ENCODE measurements at regions not wholly inside any gene's neighbourhood (a gene's known extent, or its start where the extent isn't known, plus 50 kb on each side); places are given as distances from the start of the nearest gene placed in this dataset.
A peak's percentile ranks its signal among the peaks of the same experiment; 100 is the strongest.
"Not testable (repeated sequence)": the region's sequence is repeated elsewhere in the genome, so short reads cannot be mapped to it uniquely, and the experiment has no call there.

DNA sequence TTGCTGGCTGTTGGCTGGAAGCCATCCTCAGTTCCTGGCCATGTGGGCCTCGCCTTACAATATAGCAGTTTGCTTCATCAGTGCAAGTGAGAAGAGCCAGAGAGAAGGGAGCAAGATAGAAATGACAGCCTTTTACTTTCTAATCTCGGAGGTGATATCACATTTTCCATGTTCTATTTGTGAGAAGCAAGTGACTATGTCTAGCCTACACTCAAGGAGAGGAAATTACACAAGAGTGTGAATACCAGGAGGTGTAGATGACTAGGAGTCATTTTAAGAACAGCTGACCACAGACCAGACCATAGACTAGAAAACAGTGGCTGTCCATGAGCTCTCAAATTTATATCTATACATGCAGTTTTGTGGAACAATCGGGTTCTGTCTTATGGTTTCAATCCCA lies 163.0 kb upstream of the NRXN3 start:
- dilution Hi-C loops (cut with MboI; ENCODE audit: extremely low pct_ligation_motif_present, low sequenced_read_pairs), result no loop called here
- Histone ChIP-seq H3K4me1 (ENCODE audit: control insufficient read depth, extremely low read depth, insufficient read depth, low read length) (peaks cover 18% of the 10 kb centered on the region), H3K36me3 (ENCODE audit: control insufficient read depth in 2 of 2, extremely low read depth in 1 of 2, insufficient read depth in 2 of 2, low read length in 2 of 2) (no peaks in the 10 kb centered on the region), H3K4me2 (ENCODE audit: control insufficient read depth, extremely low read depth, insufficient read depth, low read depth, low read length) (no peak overlapping the region), H3K9ac (ENCODE audit: control insufficient read depth, extremely low read depth, insufficient read depth, low read length) (no peak overlapping the region), H3K9me3 (ENCODE audit: control insufficient read depth, low read depth, low read length) (no peaks in the 10 kb centered on the region), H2AFZ (ENCODE audit: control insufficient read depth, low read length) (no peak overlapping the region), H3K79me2 (ENCODE audit: control insufficient read depth, insufficient read depth, low read length) (no peaks in the 10 kb centered on the region), H3K9me1 (ENCODE audit: control insufficient read depth, extremely low read depth, insufficient read depth, low read length) (peaks cover 3% of the 10 kb centered on the region), H3K27ac (ENCODE audit: control insufficient read depth, insufficient read depth, low read length) (no peak overlapping the region), H3K27me3 (ENCODE audit: control insufficient read depth, extremely low read depth, insufficient read depth, low read length) (no peaks in the 10 kb centered on the region), H3K4me3 (ENCODE audit: control insufficient read depth in 2 of 3, extremely low read depth in 1 of 3, insufficient read depth in 2 of 3, low read depth in 1 of 3, low read length in 3 of 3) (no peak overlapping the region), H4K20me1 (ENCODE audit: control insufficient read depth, extremely low read depth, insufficient read depth, low read length) (no peaks in the 10 kb centered on the region)
- no peak for DNase-seq (ENCODE audit: low read depth, low spot score)
- no peak for TF ChIP-seq EZH2 (IDR thresholded peaks at IDR 0.05; ENCODE audit: low read length)
- TF ChIP-seq, protein P1, sequence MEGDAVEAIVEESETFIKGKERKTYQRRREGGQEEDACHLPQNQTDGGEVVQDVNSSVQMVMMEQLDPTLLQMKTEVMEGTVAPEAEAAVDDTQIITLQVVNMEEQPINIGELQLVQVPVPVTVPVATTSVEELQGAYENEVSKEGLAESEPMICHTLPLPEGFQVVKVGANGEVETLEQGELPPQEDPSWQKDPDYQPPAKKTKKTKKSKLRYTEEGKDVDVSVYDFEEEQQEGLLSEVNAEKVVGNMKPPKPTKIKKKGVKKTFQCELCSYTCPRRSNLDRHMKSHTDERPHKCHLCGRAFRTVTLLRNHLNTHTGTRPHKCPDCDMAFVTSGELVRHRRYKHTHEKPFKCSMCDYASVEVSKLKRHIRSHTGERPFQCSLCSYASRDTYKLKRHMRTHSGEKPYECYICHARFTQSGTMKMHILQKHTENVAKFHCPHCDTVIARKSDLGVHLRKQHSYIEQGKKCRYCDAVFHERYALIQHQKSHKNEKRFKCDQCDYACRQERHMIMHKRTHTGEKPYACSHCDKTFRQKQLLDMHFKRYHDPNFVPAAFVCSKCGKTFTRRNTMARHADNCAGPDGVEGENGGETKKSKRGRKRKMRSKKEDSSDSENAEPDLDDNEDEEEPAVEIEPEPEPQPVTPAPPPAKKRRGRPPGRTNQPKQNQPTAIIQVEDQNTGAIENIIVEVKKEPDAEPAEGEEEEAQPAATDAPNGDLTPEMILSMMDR (optimal IDR thresholded peaks at IDR 0.05 in 1 of 3, IDR thresholded peaks at IDR 0.05 in 1 of 3, conservative IDR thresholded peaks at IDR 0.05 in 1 of 3; ENCODE audit: extremely low read depth in 1 of 3, insufficient read depth in 2 of 3, low read length in 3 of 3), result no peak
- FAIRE-seq, result no peak

DNA sequence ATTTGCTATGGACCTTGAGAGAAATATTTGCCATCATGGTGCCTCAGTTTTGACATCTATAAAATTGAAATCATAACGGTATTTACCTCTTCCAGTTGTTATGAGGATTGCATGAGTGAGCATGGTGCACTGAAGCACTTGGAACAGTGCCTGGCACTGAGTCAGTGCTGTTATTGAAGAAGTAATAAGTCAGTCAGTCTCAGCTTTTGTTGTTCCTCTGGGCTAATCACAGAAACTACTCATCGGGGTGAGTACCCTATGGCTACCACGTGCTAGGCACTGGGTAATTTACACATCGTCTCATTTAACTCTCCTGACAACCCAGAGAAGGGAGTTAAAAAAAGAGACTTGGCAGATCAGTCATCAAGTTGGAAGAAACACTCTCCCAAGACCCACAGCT lies 159.5 kb upstream of the NRXN3 start:
- Histone ChIP-seq H3K9me1 (ENCODE audit: control insufficient read depth, extremely low read depth, insufficient read depth, low read length) (peaks cover 3% of the 10 kb centered on the region), H3K4me3 (ENCODE audit: control insufficient read depth in 2 of 3, extremely low read depth in 1 of 3, insufficient read depth in 2 of 3, low read depth in 1 of 3, low read length in 3 of 3) (no peak overlapping the region), H4K20me1 (ENCODE audit: control insufficient read depth, extremely low read depth, insufficient read depth, low read length) (no peaks in the 10 kb centered on the region), H3K4me1 (ENCODE audit: control insufficient read depth, extremely low read depth, insufficient read depth, low read length) (peaks cover 15% of the 10 kb centered on the region), H3K27me3 (ENCODE audit: control insufficient read depth, extremely low read depth, insufficient read depth, low read length) (no peaks in the 10 kb centered on the region), H3K36me3 (ENCODE audit: control insufficient read depth in 2 of 2, extremely low read depth in 1 of 2, insufficient read depth in 2 of 2, low read length in 2 of 2) (no peaks in the 10 kb centered on the region), H3K27ac (ENCODE audit: control insufficient read depth, insufficient read depth, low read length) (no peak overlapping the region), H3K79me2 (ENCODE audit: control insufficient read depth, insufficient read depth, low read length) (no peaks in the 10 kb centered on the region), H3K9me3 (ENCODE audit: control insufficient read depth, low read depth, low read length) (no peaks in the 10 kb centered on the region), H3K4me2 (ENCODE audit: control insufficient read depth, extremely low read depth, insufficient read depth, low read depth, low read length) (no peak overlapping the region), H2AFZ (ENCODE audit: control insufficient read depth, low read length) (no peak overlapping the region), H3K9ac (ENCODE audit: control insufficient read depth, extremely low read depth, insufficient read depth, low read length) (no peak overlapping the region)
- peak; percentile 92 for FAIRE-seq
- DNase-seq (ENCODE audit: low read depth, low spot score), result peak; percentile 86
- no peak for TF ChIP-seq EZH2 (IDR thresholded peaks at IDR 0.05; ENCODE audit: low read length)
- TF ChIP-seq, protein P1 (optimal IDR thresholded peaks at IDR 0.05 in 1 of 3, IDR thresholded peaks at IDR 0.05 in 1 of 3, conservative IDR thresholded peaks at IDR 0.05 in 1 of 3; ENCODE audit: extremely low read depth in 1 of 3, insufficient read depth in 2 of 3, low read length in 3 of 3), result no peak
- dilution Hi-C loops (cut with MboI; ENCODE audit: extremely low pct_ligation_motif_present, low sequenced_read_pairs), result no loop called here

DNA sequence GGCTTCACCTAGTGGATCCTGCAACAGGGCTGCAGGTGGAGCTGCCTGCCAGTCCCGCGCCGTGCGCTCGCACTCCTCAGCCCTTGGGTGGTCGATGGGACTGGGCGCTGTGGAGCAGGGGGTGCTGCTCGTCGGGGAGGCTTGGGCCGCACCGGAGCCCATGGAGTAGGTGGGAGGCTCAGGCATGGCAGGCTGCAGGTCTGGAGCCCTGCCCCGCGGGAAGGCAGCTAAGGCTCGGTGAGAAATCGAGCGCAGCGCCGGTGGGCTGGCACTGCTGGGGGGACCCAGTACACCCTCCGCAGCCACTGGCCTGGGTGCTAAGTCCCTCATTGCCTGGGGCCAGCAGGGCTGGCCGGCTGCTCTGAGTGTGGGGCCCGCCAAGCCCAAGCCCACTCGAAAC lies 156.3 kb upstream of the NRXN3 start:
- dilution Hi-C loops (cut with MboI; ENCODE audit: extremely low pct_ligation_motif_present, low sequenced_read_pairs); H3K79me2 ChIP-seq (ENCODE audit: control insufficient read depth, insufficient read depth, low read length); H3K36me3 ChIP-seq (ENCODE audit: control insufficient read depth in 2 of 2, extremely low read depth in 1 of 2, insufficient read depth in 2 of 2, low read length in 2 of 2); H3K27ac ChIP-seq (ENCODE audit: control insufficient read depth, insufficient read depth, low read length); H3K4me2 ChIP-seq (ENCODE audit: control insufficient read depth, extremely low read depth, insufficient read depth, low read depth, low read length); H4K20me1 ChIP-seq (ENCODE audit: control insufficient read depth, extremely low read depth, insufficient read depth, low read length); FAIRE-seq; H3K9me1 ChIP-seq (ENCODE audit: control insufficient read depth, extremely low read depth, insufficient read depth, low read length); H3K9me3 ChIP-seq (ENCODE audit: control insufficient read depth, low read depth, low read length); H3K9ac ChIP-seq (ENCODE audit: control insufficient read depth, extremely low read depth, insufficient read depth, low read length); DNase-seq (ENCODE audit: low read depth, low spot score); H2AFZ ChIP-seq (ENCODE audit: control insufficient read depth, low read length); H3K27me3 ChIP-seq (ENCODE audit: control insufficient read depth, extremely low read depth, insufficient read depth, low read length); H3K4me3 ChIP-seq (ENCODE audit: control insufficient read depth in 2 of 3, extremely low read depth in 1 of 3, insufficient read depth in 2 of 3, low read depth in 1 of 3, low read length in 3 of 3): not testable (repeated sequence)
- H3K4me1 ChIP-seq (ENCODE audit: control insufficient read depth, extremely low read depth, insufficient read depth, low read length), result peaks cover 10% of the 10 kb centered on the region

Measured in keratinocyte (primary cell).